ENCODE measurements at regions not wholly inside any gene's neighbourhood (a gene's known extent, or its start where the extent isn't known, plus 50 kb on each side); places are given as distances from the start of the nearest gene placed in this dataset.

DNA sequence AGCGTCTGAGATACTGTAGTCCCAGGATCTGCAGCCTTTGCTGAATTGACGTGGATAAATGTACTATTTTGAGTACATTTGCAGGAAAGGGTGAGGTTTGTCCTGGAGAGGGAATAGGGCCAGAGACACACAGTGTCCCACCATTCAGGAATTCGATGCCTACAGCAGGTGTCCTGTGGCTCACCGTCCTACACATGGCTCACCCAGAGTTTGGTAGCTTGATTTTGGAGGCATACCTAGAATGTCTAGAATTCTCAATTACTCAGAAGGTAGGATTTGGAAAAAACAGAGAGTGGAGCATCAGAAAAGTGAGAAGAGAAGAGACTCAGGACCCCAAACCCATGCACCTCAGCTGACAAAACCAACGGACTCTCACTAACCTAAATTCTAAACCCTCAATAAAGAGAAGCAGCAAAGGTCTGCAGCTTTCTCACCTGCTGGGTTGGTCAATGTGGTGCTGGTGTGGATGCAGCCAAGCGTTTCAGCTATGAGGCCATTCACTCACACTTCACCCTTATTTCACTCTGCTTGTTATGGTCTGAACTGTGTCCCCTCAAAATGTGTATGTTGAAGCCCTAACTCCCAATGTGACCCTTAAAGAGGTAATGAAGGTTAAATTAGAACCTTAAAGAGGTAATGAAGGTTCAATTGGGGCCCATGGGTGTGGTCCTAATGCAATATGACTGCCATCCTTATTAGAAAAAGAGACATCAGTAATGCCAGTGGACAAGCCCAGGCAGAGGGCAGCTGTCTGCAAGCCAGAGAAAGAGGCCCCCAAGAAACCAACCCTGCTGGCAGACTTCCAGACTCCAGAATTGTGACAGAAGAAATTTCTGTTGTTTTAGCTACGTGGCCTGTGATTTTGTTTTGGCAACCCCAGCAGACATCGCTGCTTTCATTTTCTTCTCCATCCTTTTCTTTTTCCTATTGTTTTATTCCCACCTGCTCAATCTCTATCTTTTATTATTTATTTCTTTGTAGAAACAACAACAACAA lies 187.8 kb downstream of the SNX19 start:
- H3K4me3 ChIP-seq (replicated peaks in 1 of 2; ENCODE audit: low read depth in 2 of 2, low read length in 2 of 2) = no peak overlapping the region
- TF ChIP-seq, protein P1, sequence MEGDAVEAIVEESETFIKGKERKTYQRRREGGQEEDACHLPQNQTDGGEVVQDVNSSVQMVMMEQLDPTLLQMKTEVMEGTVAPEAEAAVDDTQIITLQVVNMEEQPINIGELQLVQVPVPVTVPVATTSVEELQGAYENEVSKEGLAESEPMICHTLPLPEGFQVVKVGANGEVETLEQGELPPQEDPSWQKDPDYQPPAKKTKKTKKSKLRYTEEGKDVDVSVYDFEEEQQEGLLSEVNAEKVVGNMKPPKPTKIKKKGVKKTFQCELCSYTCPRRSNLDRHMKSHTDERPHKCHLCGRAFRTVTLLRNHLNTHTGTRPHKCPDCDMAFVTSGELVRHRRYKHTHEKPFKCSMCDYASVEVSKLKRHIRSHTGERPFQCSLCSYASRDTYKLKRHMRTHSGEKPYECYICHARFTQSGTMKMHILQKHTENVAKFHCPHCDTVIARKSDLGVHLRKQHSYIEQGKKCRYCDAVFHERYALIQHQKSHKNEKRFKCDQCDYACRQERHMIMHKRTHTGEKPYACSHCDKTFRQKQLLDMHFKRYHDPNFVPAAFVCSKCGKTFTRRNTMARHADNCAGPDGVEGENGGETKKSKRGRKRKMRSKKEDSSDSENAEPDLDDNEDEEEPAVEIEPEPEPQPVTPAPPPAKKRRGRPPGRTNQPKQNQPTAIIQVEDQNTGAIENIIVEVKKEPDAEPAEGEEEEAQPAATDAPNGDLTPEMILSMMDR (IDR thresholded peaks at IDR 0.05; ENCODE audit: low read depth, low read length) = no peak
- no peak for DNase-seq (ENCODE audit: low read depth in 2 of 2)

DNA sequence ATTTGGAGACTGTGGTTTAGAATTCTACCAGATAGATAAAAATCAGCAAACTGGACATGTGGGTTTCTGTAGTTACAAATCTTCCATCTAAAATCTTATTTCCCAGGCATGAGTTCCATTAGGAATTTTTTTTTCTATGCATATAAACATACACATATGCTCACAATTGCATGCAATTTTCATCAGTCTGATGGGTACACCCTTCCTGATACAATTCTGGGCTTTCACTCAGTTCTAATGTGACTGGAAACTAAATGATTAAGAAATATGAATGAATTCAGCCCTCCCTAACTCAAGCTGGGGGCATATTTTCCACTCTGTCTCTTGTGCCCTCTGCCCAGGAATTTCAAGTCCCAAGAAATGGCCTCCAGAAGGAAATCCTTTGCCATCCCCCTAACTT lies 187.1 kb downstream of the SNX19 start:
- no peak for DNase-seq (ENCODE audit: low read depth in 2 of 2)
- TF ChIP-seq, protein P1 (IDR thresholded peaks at IDR 0.05; ENCODE audit: low read depth, low read length) = no peak
- H3K4me3 ChIP-seq (replicated peaks in 1 of 2; ENCODE audit: low read depth in 2 of 2, low read length in 2 of 2) = no peak overlapping the region

DNA sequence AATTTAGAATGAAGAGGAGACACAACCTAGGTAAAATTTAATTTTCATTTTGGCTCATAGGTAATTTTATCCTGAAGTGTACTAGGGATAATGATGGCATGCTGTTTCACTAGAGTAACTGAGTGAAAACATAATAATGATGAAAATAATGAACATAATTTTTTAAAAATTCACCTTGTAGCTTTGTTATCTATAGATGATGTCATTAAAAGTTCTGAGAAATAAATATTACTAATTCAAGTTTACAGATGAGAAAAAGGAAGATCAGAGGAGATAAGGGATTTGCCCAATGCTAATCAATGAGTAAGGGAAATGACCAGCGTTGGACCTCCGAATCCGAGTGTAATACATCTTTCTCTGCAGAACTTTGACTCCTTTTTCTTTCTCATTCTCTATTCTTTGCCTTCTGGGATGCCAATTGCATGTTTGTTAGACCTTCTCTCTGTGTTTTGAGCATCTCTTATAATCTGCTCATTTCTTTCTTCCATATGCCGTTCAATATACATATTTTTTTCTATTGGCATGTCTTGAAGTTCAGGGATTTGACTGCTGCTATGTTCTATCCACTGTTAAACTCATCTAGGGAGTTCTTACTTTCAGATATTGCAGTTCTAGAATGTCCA lies 186.5 kb downstream of the SNX19 start:
- DNase-seq (ENCODE audit: low read depth in 2 of 2) = no peak
- TF ChIP-seq, protein P1 (IDR thresholded peaks at IDR 0.05; ENCODE audit: low read depth, low read length) = no peak
- no peak overlapping the region for H3K4me3 ChIP-seq (replicated peaks in 1 of 2; ENCODE audit: low read depth in 2 of 2, low read length in 2 of 2)

DNA sequence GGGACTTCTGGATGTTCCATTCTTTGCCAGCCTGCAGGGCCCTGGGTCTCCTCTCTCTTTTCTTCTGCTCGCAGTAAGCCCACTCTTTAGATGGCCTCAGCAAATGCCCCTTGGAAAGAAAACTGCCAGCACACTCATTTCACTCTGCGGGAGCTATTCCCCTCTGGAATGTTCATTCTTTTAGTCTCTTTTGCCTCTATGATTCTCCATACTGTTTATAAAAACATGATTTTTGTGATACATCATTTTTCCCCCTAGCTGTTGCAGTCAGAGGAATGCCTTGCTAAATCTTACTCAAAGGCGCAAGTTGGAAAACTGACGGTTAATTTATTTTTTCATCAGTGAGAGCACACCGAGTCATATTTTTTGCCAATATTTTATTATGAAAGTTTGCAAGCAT lies 184.9 kb downstream of the SNX19 start:
- TF ChIP-seq, protein P1 (IDR thresholded peaks at IDR 0.05; ENCODE audit: low read depth, low read length) = no peak
- no peak for DNase-seq (ENCODE audit: low read depth in 2 of 2)
- H3K4me3 ChIP-seq (replicated peaks in 1 of 2; ENCODE audit: low read depth in 2 of 2, low read length in 2 of 2) = no peak overlapping the region

DNA sequence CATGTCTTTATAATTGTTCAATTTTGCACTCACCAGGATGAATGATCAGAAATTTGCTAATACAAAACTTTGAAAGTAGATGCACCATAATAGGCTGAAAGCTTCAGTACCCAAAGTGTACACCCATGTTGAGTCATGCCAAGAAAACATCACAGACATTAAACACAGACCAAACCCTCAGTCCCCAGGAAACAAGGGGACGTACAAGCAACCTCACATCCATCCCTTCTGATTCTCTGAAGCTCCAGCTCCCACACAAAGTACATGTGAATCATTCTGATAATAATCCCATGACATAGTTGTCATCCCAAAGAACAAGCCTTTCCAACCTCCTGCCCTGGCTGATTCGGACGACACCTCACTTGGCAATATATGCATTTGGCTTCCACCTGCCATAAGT lies 183.8 kb downstream of the SNX19 start:
- DNase-seq (ENCODE audit: low read depth in 2 of 2) = peak in 1 of 2 donors; percentile 50
- TF ChIP-seq, protein P1 (IDR thresholded peaks at IDR 0.05; ENCODE audit: low read depth, low read length) = no peak

DNA sequence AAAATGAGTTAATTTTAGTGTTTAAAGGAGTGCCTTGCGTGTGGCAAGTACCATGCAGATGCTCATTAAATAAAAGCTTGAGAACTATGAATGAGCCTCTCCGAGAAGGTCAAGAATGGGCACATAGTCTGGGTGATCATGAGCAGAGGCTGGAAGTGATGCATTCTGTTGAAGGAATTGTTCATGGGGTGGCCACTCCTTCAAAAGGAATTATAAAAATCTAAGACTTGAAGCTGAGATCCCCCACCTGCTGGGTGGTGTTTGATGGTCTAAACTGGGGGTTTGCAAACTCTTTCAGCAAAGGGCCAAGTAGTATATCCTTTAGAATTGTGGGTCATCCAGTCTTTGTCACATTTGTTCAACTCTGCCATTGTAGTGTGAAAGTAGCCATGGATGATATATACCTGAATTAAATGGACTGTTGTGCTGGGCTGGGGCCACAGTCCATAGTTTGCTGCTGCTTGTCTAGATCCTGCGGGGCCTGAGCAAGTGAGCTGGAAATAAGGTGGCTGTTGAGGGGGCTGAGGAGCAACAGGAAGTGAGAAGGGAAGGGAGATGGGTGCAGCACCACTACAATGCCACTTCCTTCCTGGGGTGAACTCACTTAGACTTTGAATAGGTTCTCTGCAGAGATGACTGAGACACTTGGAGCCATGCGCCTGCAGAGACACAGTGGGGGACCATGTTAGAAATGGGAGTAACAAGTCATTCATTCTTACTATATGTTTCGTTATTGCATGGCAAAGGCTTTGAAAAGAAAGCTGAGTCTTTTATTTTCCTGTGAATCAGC lies 179.0 kb downstream of the SNX19 start:
- no peak overlapping the region for H3K4me3 ChIP-seq (replicated peaks in 1 of 2; ENCODE audit: low read depth in 2 of 2, low read length in 2 of 2)
- peak; percentile 13 to 31 for DNase-seq (ENCODE audit: low read depth in 2 of 2)
- TF ChIP-seq, protein P1 (IDR thresholded peaks at IDR 0.05; ENCODE audit: low read depth, low read length) = no peak

More for the DNA sequence above, 183.8 kb downstream of the SNX19 start:
- H3K4me3 ChIP-seq (replicated peaks in 1 of 2; ENCODE audit: low read depth in 2 of 2, low read length in 2 of 2) = no peak overlapping the region

All from cardiac fibroblast (primary cell).